ENCODE measurements at regions not wholly inside any gene's neighbourhood (a gene's known extent, or its start where the extent isn't known, plus 50 kb on each side); places are given as distances from the start of the nearest gene placed in this dataset.

- DNase-seq, result no peak
Observed at GRCh38 chr5:36355516-36355915, 53.8 kb upstream of the RANBP3L start.

GRCh38 chr5:36356915-36357314 is 55.2 kb upstream of the RANBP3L start:
- DNase-seq, result no peak

GRCh38 chr5:36357391-36357975 is 55.8 kb upstream of the RANBP3L start:
- DNase-seq, result no peak

GRCh38 chr5:36359267-36359666 is 57.6 kb upstream of the RANBP3L start:
- DNase-seq, result no peak

- no peak for DNase-seq
Observed at GRCh38 chr5:36360307-36360706, 58.6 kb upstream of the RANBP3L start.

GRCh38 chr5:36363101-36363500 is 61.4 kb upstream of the RANBP3L start:
- DNase-seq, result no peak

- DNase-seq, result no peak
Observed at GRCh38 chr5:36363744-36364143, 62.0 kb upstream of the RANBP3L start.

- DNase-seq, result no peak
Observed at GRCh38 chr5:36364473-36364872, 62.8 kb upstream of the RANBP3L start.

GRCh38 chr5:36365896-36366295 is 64.2 kb upstream of the RANBP3L start:
- DNase-seq, result no peak

- DNase-seq, result no peak
Observed at GRCh38 chr5:36366883-36367282, 65.2 kb upstream of the RANBP3L start.

- DNase-seq, result no peak
Observed at GRCh38 chr5:36367524-36367923, 65.8 kb upstream of the RANBP3L start.

GRCh38 chr5:36369219-36369690 is 67.6 kb upstream of the RANBP3L start:
- DNase-seq, result no peak

GRCh38 chr5:36370073-36370472 is 68.4 kb upstream of the RANBP3L start:
- no peak for DNase-seq

GRCh38 chr5:36371366-36371765 is 69.7 kb upstream of the RANBP3L start:
- DNase-seq, result no peak

- no peak for DNase-seq
Observed at GRCh38 chr5:36373527-36374086, 71.9 kb upstream of the RANBP3L start.

- DNase-seq, result no peak
Observed at GRCh38 chr5:36374266-36374862, 72.7 kb upstream of the RANBP3L start.

- DNase-seq, result no peak
Observed at GRCh38 chr5:36377192-36377591, 75.5 kb upstream of the RANBP3L start.

- DNase-seq, result no peak
Observed at GRCh38 chr5:36378551-36378950, 76.8 kb upstream of the RANBP3L start.

- no peak for DNase-seq
Observed at GRCh38 chr5:36382890-36383289, 81.2 kb upstream of the RANBP3L start.

GRCh38 chr5:36383942-36384341 is 82.2 kb upstream of the RANBP3L start:
- no peak for DNase-seq

GRCh38 chr5:36384845-36385244 is 83.1 kb upstream of the RANBP3L start:
- no peak for DNase-seq

GRCh38 chr5:36385495-36385894 is 83.8 kb upstream of the RANBP3L start:
- DNase-seq, result no peak

- no peak for DNase-seq
Observed at GRCh38 chr5:36388288-36388687, 86.6 kb upstream of the RANBP3L start.

- no peak for DNase-seq
Observed at GRCh38 chr5:36389245-36389644, 87.5 kb upstream of the RANBP3L start.

GRCh38 chr5:36390640-36391039 is 88.9 kb upstream of the RANBP3L start:
- no peak for DNase-seq

Measured in NCI-H1694 (cell line).